ENCODE measurements at regions not wholly inside any gene's neighbourhood (a gene's known extent, or its start where the extent isn't known, plus 50 kb on each side); places are given as distances from the start of the nearest gene placed in this dataset.

DNA sequence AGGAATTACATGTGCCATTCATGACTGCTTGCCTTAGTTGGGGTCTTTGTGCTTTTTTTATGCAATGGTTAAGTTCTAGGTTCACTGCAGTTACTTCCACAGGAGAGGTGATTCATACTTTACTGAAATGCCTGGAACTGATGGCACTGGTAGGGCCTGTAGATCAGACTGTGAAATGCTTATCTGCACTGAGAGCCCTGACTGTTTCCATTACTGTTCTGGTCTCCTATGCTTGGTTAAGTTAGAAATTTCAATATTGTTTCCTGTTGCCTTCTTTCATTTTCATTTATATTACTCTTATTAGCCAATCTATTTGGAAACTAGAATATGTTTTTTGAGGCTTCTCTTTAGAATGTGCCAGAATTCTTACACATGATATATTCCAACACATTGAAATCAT is 484.1 kb upstream of the SEMA6A start:
- Mint-ChIP-seq H3K4me3 (ENCODE audit: unreplicated experiment) (no peak overlapping the region), H3K27me3 (ENCODE audit: insufficient read depth, unreplicated experiment) (no peaks in the 10 kb centered on the region), H3K9me3 (ENCODE audit: unreplicated experiment) (no peaks in the 10 kb centered on the region), H3K4me1 (ENCODE audit: insufficient read depth, unreplicated experiment) (no peaks in the 10 kb centered on the region), H3K27ac (ENCODE audit: low read depth, unreplicated experiment) (no peak overlapping the region), H3K36me3 (ENCODE audit: insufficient read depth, unreplicated experiment) (no peaks in the 10 kb centered on the region)
- no peak for DNase-seq (ENCODE audit: unreplicated experiment)
- ChIA-PET CTCF (no interaction called here), POLR2A (no interaction called here)
- TF ChIP-seq, protein P1, sequence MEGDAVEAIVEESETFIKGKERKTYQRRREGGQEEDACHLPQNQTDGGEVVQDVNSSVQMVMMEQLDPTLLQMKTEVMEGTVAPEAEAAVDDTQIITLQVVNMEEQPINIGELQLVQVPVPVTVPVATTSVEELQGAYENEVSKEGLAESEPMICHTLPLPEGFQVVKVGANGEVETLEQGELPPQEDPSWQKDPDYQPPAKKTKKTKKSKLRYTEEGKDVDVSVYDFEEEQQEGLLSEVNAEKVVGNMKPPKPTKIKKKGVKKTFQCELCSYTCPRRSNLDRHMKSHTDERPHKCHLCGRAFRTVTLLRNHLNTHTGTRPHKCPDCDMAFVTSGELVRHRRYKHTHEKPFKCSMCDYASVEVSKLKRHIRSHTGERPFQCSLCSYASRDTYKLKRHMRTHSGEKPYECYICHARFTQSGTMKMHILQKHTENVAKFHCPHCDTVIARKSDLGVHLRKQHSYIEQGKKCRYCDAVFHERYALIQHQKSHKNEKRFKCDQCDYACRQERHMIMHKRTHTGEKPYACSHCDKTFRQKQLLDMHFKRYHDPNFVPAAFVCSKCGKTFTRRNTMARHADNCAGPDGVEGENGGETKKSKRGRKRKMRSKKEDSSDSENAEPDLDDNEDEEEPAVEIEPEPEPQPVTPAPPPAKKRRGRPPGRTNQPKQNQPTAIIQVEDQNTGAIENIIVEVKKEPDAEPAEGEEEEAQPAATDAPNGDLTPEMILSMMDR (IDR thresholded peaks at IDR 0.05; ENCODE audit: unreplicated experiment): no peak
- intact Hi-C loops (cut with micrococcal nuclease): no loop called here
- BruUV-seq (replicated peaks): no TSS peak

DNA sequence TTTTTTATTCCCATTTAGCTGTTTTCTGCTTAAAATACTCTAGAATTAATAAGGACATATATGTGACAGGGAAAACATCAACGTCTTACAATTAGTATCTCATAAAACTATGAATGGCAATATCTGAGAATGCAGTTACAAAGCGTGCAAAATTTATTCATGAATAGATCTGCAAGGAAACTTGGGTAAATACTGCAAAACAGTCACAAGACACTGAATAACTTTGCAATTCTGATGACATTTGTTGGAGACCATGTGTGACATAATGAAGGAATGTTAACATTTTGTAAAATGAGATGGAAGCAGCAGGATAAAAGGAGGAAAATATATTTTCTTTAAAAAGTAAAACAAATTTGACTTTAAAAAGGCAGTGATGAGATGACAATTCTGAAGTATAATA is 480.9 kb upstream of the SEMA6A start:
- Mint-ChIP-seq H3K36me3 (ENCODE audit: insufficient read depth, unreplicated experiment) (no peaks in the 10 kb centered on the region), H3K4me3 (ENCODE audit: unreplicated experiment) (no peak overlapping the region), H3K4me1 (ENCODE audit: insufficient read depth, unreplicated experiment) (no peaks in the 10 kb centered on the region), H3K27ac (ENCODE audit: low read depth, unreplicated experiment) (no peak overlapping the region), H3K9me3 (ENCODE audit: unreplicated experiment) (no peaks in the 10 kb centered on the region), H3K27me3 (ENCODE audit: insufficient read depth, unreplicated experiment) (no peaks in the 10 kb centered on the region)
- ChIA-PET POLR2A (no interaction called here), CTCF (no interaction called here)
- TF ChIP-seq, protein P1 (IDR thresholded peaks at IDR 0.05; ENCODE audit: unreplicated experiment): no peak
- no TSS peak for BruUV-seq (replicated peaks)
- DNase-seq (ENCODE audit: unreplicated experiment): no peak
- intact Hi-C loops (cut with micrococcal nuclease): no loop called here

DNA sequence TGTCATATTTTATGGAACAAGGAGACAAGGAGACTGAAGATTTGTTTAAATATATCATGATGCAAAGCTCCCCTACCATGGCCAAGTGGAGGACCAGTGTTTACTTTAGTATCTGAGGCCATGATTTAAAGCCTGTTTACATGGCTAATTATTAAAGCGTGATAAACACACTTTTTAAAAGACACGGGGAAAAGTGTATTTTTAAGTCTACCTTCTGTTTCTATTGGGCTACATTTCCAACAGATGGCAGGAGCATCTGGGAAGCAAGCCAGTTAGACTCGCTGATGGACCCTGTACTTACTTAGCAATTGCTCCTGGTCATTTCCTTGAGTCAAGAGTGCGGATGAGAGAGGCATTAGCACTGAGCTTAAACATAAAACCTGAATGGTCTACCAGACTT is 480.3 kb upstream of the SEMA6A start:
- BruUV-seq (replicated peaks): no TSS peak
- no peaks in the 10 kb centered on the region for H3K4me1 Mint-ChIP-seq (ENCODE audit: insufficient read depth, unreplicated experiment)
- no peak overlapping the region for H3K27ac Mint-ChIP-seq (ENCODE audit: low read depth, unreplicated experiment)
- H3K27me3 Mint-ChIP-seq (ENCODE audit: insufficient read depth, unreplicated experiment): no peaks in the 10 kb centered on the region
- TF ChIP-seq, protein P1 (IDR thresholded peaks at IDR 0.05; ENCODE audit: unreplicated experiment): no peak
- ChIA-PET CTCF (no interaction called here), POLR2A (interaction anchor here (0.6 kb wide), 1 partner anchor 836 kb away, joined by 4 read pairs; no protein-coding TSS in a partner anchor)
- DNase-seq (ENCODE audit: unreplicated experiment): no peak
- no peak overlapping the region for H3K4me3 Mint-ChIP-seq (ENCODE audit: unreplicated experiment)
- no peaks in the 10 kb centered on the region for H3K36me3 Mint-ChIP-seq (ENCODE audit: insufficient read depth, unreplicated experiment)
- no peaks in the 10 kb centered on the region for H3K9me3 Mint-ChIP-seq (ENCODE audit: unreplicated experiment)
- intact Hi-C loops (cut with micrococcal nuclease): no loop called here

DNA sequence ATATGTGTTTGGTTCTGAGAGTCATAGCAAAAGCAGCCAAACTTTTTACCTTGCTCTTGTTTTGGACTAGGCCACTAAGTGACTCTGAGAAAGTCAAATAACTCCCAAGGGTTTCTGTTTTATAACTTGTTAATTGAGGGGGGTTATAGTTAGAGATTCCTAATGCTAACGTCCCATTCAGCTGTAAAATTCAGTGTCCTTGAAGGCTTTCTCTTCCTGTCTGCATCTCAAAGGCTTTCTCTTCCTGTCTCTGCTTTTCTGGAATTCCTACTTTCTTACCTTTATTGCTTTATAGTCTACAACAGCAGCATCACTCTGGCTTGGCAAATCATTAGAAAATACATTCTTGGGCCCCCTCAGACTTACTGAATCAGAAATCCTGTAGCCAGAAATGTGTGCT is 479.5 kb upstream of the SEMA6A start:
- TF ChIP-seq, protein P1 (IDR thresholded peaks at IDR 0.05; ENCODE audit: unreplicated experiment): no peak
- DNase-seq (ENCODE audit: unreplicated experiment): no peak
- peaks cover under 1% of the 10 kb centered on the region for H3K9me3 Mint-ChIP-seq (ENCODE audit: unreplicated experiment)
- no peaks in the 10 kb centered on the region for H3K36me3 Mint-ChIP-seq (ENCODE audit: insufficient read depth, unreplicated experiment)
- no peak overlapping the region for H3K4me3 Mint-ChIP-seq (ENCODE audit: unreplicated experiment)
- no peak overlapping the region for H3K27ac Mint-ChIP-seq (ENCODE audit: low read depth, unreplicated experiment)
- no peaks in the 10 kb centered on the region for H3K4me1 Mint-ChIP-seq (ENCODE audit: insufficient read depth, unreplicated experiment)
- ChIA-PET POLR2A (no interaction called here), CTCF (interaction anchor here (0.6 kb wide), 1 partner anchor 101 kb away, joined by 3 read pairs; no protein-coding TSS in a partner anchor)
- BruUV-seq (replicated peaks): no TSS peak
- intact Hi-C loops (cut with micrococcal nuclease): no loop called here
- H3K27me3 Mint-ChIP-seq (ENCODE audit: insufficient read depth, unreplicated experiment): no peaks in the 10 kb centered on the region
